ENCODE measurements at regions not wholly inside any gene's neighbourhood (a gene's known extent, or its start where the extent isn't known, plus 50 kb on each side); places are given as distances from the start of the nearest gene placed in this dataset.

- Mint-ChIP-seq H3K27ac (no peak overlapping the region), H3K9me3 (peaks cover 11 to 18% of the 10 kb centered on the region in 2 donors), H3K36me3 (no peaks in the 10 kb centered on the region)
- DNase-seq (ENCODE audit: low spot score in 2 of 2) (no peak), ATAC-seq (no peak)
These were observed 789.5 kb downstream of the TECRL start for GRCh38 chr4:63619771-63620170.

GRCh38 chr4:63618883-63619718 lies 790.1 kb downstream of the TECRL start:
- peaks cover 11 to 14% of the 10 kb centered on the region in 2 donors for H3K9me3 Mint-ChIP-seq
- DNase-seq (ENCODE audit: low spot score in 2 of 2) (no peak), ATAC-seq (no peak)
- no peak overlapping the region for H3K27ac Mint-ChIP-seq
- no peaks in the 10 kb centered on the region for H3K36me3 Mint-ChIP-seq

- H3K36me3 Mint-ChIP-seq = no peaks in the 10 kb centered on the region
- DNase-seq (ENCODE audit: low spot score in 2 of 2) = no peak
- peaks cover 12 to 24% of the 10 kb centered on the region in 2 donors for H3K9me3 Mint-ChIP-seq
- H3K27ac Mint-ChIP-seq = no peak overlapping the region
- ATAC-seq = no peak
These were observed 801.9 kb downstream of the TECRL start for GRCh38 chr4:63607169-63607872.

- no peak for DNase-seq (ENCODE audit: low spot score in 2 of 2)
- peaks cover 20 to 24% of the 10 kb centered on the region in 2 donors for H3K9me3 Mint-ChIP-seq
- peaks cover 0 to 12% of the 10 kb centered on the region in 2 donors for H3K36me3 Mint-ChIP-seq
- no peak overlapping the region for H3K27ac Mint-ChIP-seq
- ATAC-seq = no peak
These were observed 819.5 kb downstream of the TECRL start for GRCh38 chr4:63589796-63590195.

GRCh38 chr4:63583561-63583960 lies 825.7 kb downstream of the TECRL start:
- Mint-ChIP-seq H3K27ac (no peak overlapping the region), H3K36me3 (no peaks in the 10 kb centered on the region), H3K9me3 (peaks cover 0 to 4% of the 10 kb centered on the region in 2 donors)
- no peak for DNase-seq (ENCODE audit: low spot score in 2 of 2)
- ATAC-seq = no peak

- peaks cover 0 to 4% of the 10 kb centered on the region in 2 donors for H3K9me3 Mint-ChIP-seq
- H3K36me3 Mint-ChIP-seq = no peaks in the 10 kb centered on the region
- H3K27ac Mint-ChIP-seq = no peak overlapping the region
- no peak for ATAC-seq
- DNase-seq (ENCODE audit: low spot score in 2 of 2) = no peak
These were observed 826.2 kb downstream of the TECRL start for GRCh38 chr4:63583007-63583406.

- no peak for DNase-seq (ENCODE audit: low spot score in 2 of 2)
- H3K9me3 Mint-ChIP-seq = peaks cover 0 to 4% of the 10 kb centered on the region in 2 donors
- ATAC-seq = no peak
- H3K27ac Mint-ChIP-seq = no peak overlapping the region
- H3K36me3 Mint-ChIP-seq = no peaks in the 10 kb centered on the region
These were observed 828.3 kb downstream of the TECRL start for GRCh38 chr4:63580796-63581475.

- Mint-ChIP-seq H3K36me3 (no peaks in the 10 kb centered on the region), H3K9me3 (peaks cover 0 to 4% of the 10 kb centered on the region in 2 donors), H3K27ac (no peak overlapping the region)
- ATAC-seq = no peak
- no peak for DNase-seq (ENCODE audit: low spot score in 2 of 2)
These were observed 830.9 kb downstream of the TECRL start for GRCh38 chr4:63578383-63578782.

- ATAC-seq (no peak), DNase-seq (ENCODE audit: low spot score in 2 of 2) (no peak)
- Mint-ChIP-seq H3K9me3 (peaks cover 10 to 13% of the 10 kb centered on the region in 2 donors), H3K36me3 (no peaks in the 10 kb centered on the region), H3K27ac (no peak overlapping the region)
These were observed 842.6 kb downstream of the TECRL start for GRCh38 chr4:63566658-63567057.

- Mint-ChIP-seq H3K9me3 (peaks cover 19% of the 10 kb centered on the region in 2 donors), H3K27ac (no peak overlapping the region), H3K36me3 (peaks cover 0 to 5% of the 10 kb centered on the region in 2 donors)
- ATAC-seq (no peak), DNase-seq (ENCODE audit: low spot score in 2 of 2) (no peak)
These were observed 845.8 kb downstream of the TECRL start for GRCh38 chr4:63563288-63564014.

- Mint-ChIP-seq H3K9me3 (peaks cover 22 to 24% of the 10 kb centered on the region in 2 donors), H3K27ac (no peak overlapping the region), H3K36me3 (peaks cover 0 to 14% of the 10 kb centered on the region in 2 donors)
- DNase-seq (ENCODE audit: low spot score in 2 of 2) = no peak
- no peak for ATAC-seq
These were observed 850.5 kb downstream of the TECRL start for GRCh38 chr4:63558709-63559108.

GRCh38 chr4:63556332-63556731 lies 852.9 kb downstream of the TECRL start:
- Mint-ChIP-seq H3K27ac (no peak overlapping the region), H3K9me3 (peaks cover 22 to 30% of the 10 kb centered on the region in 2 donors), H3K36me3 (peaks cover 0 to 17% of the 10 kb centered on the region in 2 donors)
- ATAC-seq (no peak), DNase-seq (ENCODE audit: low spot score in 2 of 2) (no peak)

GRCh38 chr4:63553123-63553522 lies 856.1 kb downstream of the TECRL start:
- H3K27ac Mint-ChIP-seq = no peak overlapping the region
- ATAC-seq (no peak), DNase-seq (ENCODE audit: low spot score in 2 of 2) (no peak)
- peaks cover 0 to 8% of the 10 kb centered on the region in 2 donors for H3K36me3 Mint-ChIP-seq
- peaks cover 15 to 23% of the 10 kb centered on the region in 2 donors for H3K9me3 Mint-ChIP-seq

GRCh38 chr4:63541828-63542227 lies 867.4 kb downstream of the TECRL start:
- Mint-ChIP-seq H3K36me3 (no peaks in the 10 kb centered on the region), H3K9me3 (peaks cover 19 to 23% of the 10 kb centered on the region in 2 donors), H3K27ac (no peak overlapping the region)
- DNase-seq (ENCODE audit: low spot score in 2 of 2) (no peak), ATAC-seq (no peak)

- no peaks in the 10 kb centered on the region for H3K9me3 Mint-ChIP-seq
- H3K36me3 Mint-ChIP-seq = no peaks in the 10 kb centered on the region
- no peak overlapping the region for H3K27ac Mint-ChIP-seq
- no peak for DNase-seq (ENCODE audit: low spot score in 2 of 2)
- no peak for ATAC-seq
These were observed 879.5 kb downstream of the TECRL start for GRCh38 chr4:63529581-63530337.

Data from activated naive CD4-positive, alpha-beta T cell treated with anti-CD3 and anti-CD28 coated beads, Interleukin-2, amount 50 U/mL, for 72 hours (primary cell).